GM23338 (cell line): ENCODE measurements at regions not wholly inside any gene's neighbourhood (a gene's known extent, or its start where the extent isn't known, plus 50 kb on each side); places are given as distances from the start of the nearest gene placed in this dataset.

Experiments used
- ATAC-seq: fragments of 200-7000 bp; cut with Tn5 transposase; 3 replicates; pipeline ENCODE4 v1.9.1; 2020
- DNase-seq: peaks from one replicate; pipeline ENCODE4 v3.0.0-alpha.2; 2015; ENCODE audit warnings: low spot score
- H2AFZ ChIP-seq: fragments of 200-600 bp; sonication (generic); 2 replicates; pipeline ENCODE4 v1.8.0; 2016; ENCODE audit warnings: antibody characterized with exemption, mild to moderate bottlenecking, moderate library complexity
- H3F3A ChIP-seq: fragments of 200-600 bp; sonication (generic); replicated peaks from 2 replicates; pipeline ENCODE4 v1.8.0; 2017; ENCODE audit warnings: antibody characterized with exemption, mixed run types, low read depth
- H3K27ac ChIP-seq: fragments of 200-600 bp; sonication (generic); 2 replicates; pipeline ENCODE4 v1.6.1; 2016; ENCODE audit warnings: low read depth
- H3K27me3 ChIP-seq: fragments of 200-600 bp; sonication (generic); 2 replicates; pipeline ENCODE4 v1.8.0; 2016; ENCODE audit warnings: mild to moderate bottlenecking, mixed run types, moderate library complexity; ENCODE audit not compliant: insufficient read depth
- H3K36me3 ChIP-seq: fragments of 200-600 bp; sonication (generic); 2 replicates; pipeline ENCODE4 v1.8.0; 2016; ENCODE audit warnings: mild to moderate bottlenecking; ENCODE audit not compliant: insufficient read depth
- H3K4me1 ChIP-seq: fragments of 200-600 bp; sonication (generic); 2 replicates; pipeline ENCODE4 v1.8.0; 2016; ENCODE audit warnings: mild to moderate bottlenecking, moderate library complexity; ENCODE audit not compliant: insufficient read depth
- H3K4me2 ChIP-seq: fragments of 200-600 bp; sonication (generic); 2 replicates; pipeline ENCODE4 v1.7.1; 2017; ENCODE audit warnings: mixed run types
- H3K4me3 ChIP-seq: fragments of 200-600 bp; sonication (generic); 2 replicates; pipeline ENCODE4 v1.6.1; 2016; ENCODE audit warnings: mixed run types
- H3K79me2 ChIP-seq: fragments of 200-600 bp; sonication (generic); replicated peaks from 2 replicates; pipeline ENCODE4 v1.8.0; 2017; ENCODE audit warnings: mild to moderate bottlenecking; ENCODE audit not compliant: insufficient read depth
- H3K9me2 ChIP-seq: fragments of 200-600 bp; sonication (generic); 2 replicates; pipeline ENCODE4 v1.8.0; 2017; ENCODE audit not compliant: insufficient read depth
- H4K20me1 ChIP-seq: fragments of 200-600 bp; sonication (generic); replicated peaks from 2 replicates; pipeline ENCODE4 v1.8.0; 2017; ENCODE audit warnings: mild to moderate bottlenecking; ENCODE audit not compliant: insufficient read depth
- H3K27ac Mint-ChIP-seq: 2 replicates; pipeline ENCODE4 v1.8.0; 2020; ENCODE audit warnings: inconsistent platforms, mild to moderate bottlenecking, moderate library complexity, mixed read lengths
- H3K27me3 Mint-ChIP-seq: 3 replicates; pipeline ENCODE4 v1.8.0; 2022; ENCODE audit warnings: low read depth, mild to moderate bottlenecking, moderate library complexity, mixed read lengths, inconsistent platforms; ENCODE audit not compliant: insufficient read depth, poor library complexity
- H3K36me3 Mint-ChIP-seq: 3 replicates; pipeline ENCODE4 v1.8.0; 2021; ENCODE audit warnings: low read depth, mild to moderate bottlenecking, inconsistent platforms, moderate library complexity, mixed read lengths
- H3K4me1 Mint-ChIP-seq: 3 replicates; pipeline ENCODE4 v1.8.0; 2020; ENCODE audit warnings: mild to moderate bottlenecking, inconsistent platforms, mixed read lengths
- H3K4me3 Mint-ChIP-seq: 3 replicates; pipeline ENCODE4 v1.8.0; 2021; ENCODE audit warnings: moderate library complexity, mild to moderate bottlenecking, inconsistent platforms, mixed read lengths
- H3K9me3 Mint-ChIP-seq: 3 replicates; pipeline ENCODE4 v1.8.0; 2020; ENCODE audit warnings: moderate library complexity, mild to moderate bottlenecking, inconsistent platforms, mixed read lengths
- CREB1 ChIP-seq: fragments of 250-450 bp; sonication (Bioruptor Pico); IDR thresholded peaks from 2 replicates; pipeline ENCODE4 v1.5.0; 2020; ENCODE audit warnings: low read depth, mild to moderate bottlenecking, moderate library complexity
- CTCF ChIP-seq, 2 experiments: fragments of 200-600 bp in 1 of 2; sonication (generic) in 1 of 2; conservative IDR thresholded peaks; 2 replicates each; pipeline versions ENCODE4 v1.5.1 to v1.6.1; 2016 to 2017; ENCODE audit warnings: antibody characterized with exemption in 2 of 2, low read depth in 2 of 2, mild to moderate bottlenecking in 2 of 2, moderate library complexity in 1 of 2
- EZH2 ChIP-seq: fragments of 200-600 bp; sonication (generic); IDR thresholded peaks from one replicate; pipeline ENCODE4 v1.8.0; 2017; ENCODE audit warnings: antibody characterized with exemption, mild to moderate bottlenecking, low read depth; ENCODE audit not compliant: unreplicated experiment
- EZH2phosphoT487 ChIP-seq: fragments of 200-600 bp; sonication (generic); IDR thresholded peaks from one replicate; pipeline ENCODE4 v1.8.1; 2018; ENCODE audit warnings: antibody characterized with exemption; ENCODE audit not compliant: unreplicated experiment
- JUNB ChIP-seq: IDR thresholded peaks from one replicate; pipeline ENCODE4 v1.6.1; 2016; ENCODE audit warnings: antibody characterized with exemption; ENCODE audit not compliant: unreplicated experiment
- NANOG ChIP-seq: IDR thresholded peaks from 2 replicates; pipeline ENCODE4 v1.6.1; 2016; ENCODE audit warnings: antibody characterized with exemption, borderline replicate concordance
- POLR2AphosphoS5 ChIP-seq: IDR thresholded peaks from 2 replicates; pipeline ENCODE4 v1.6.1; 2016; ENCODE audit warnings: antibody characterized with exemption, low read depth
- STAT1 ChIP-seq: IDR thresholded peaks from one replicate; pipeline ENCODE4 v1.6.1; 2016; ENCODE audit warnings: antibody characterized with exemption; ENCODE audit not compliant: unreplicated experiment
- ZNF114 ChIP-seq: fragments of 250-450 bp; sonication (Bioruptor Pico); IDR thresholded peaks from 2 replicates; pipeline ENCODE4 v1.5.0; 2020; ENCODE audit warnings: mild to moderate bottlenecking, moderate library complexity
- ZNF331 ChIP-seq: fragments of 250-450 bp; sonication (Bioruptor Pico); IDR thresholded peaks from 2 replicates; pipeline ENCODE4 v1.5.0; 2020; ENCODE audit warnings: low read depth, mild to moderate bottlenecking, moderate library complexity
- ZNF462 ChIP-seq: fragments of 250-450 bp; sonication (Bioruptor Pico); IDR thresholded peaks from 2 replicates; pipeline ENCODE4 v1.5.0; 2020; ENCODE audit warnings: mild to moderate bottlenecking, moderate library complexity
- TF ChIP-seq, protein P1 (sequence below): IDR thresholded peaks from one replicate; pipeline ENCODE4 v1.6.1; 2018; ENCODE audit warnings: antibody characterized with exemption; ENCODE audit not compliant: unreplicated experiment

DNA sequence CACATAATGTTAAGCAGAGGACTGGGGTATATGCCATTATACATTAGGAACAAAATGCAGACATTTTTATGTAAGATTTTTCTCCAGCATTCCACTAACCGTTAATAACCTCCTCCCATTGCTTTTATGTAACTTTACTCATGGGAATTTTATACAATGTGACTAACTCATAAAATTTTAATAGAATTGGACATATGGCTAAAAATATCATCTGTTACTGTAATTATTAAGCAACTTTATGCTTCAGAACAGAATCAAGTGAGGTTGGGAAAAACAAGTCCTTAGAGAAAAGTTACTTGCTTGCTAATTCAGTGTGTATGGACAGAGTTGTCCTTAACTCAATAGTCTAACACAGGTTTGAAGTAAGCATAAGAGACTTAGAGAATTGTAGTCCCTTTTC is 54.8 kb upstream of the PCSK1 start (continued):
- no peak for TF ChIP-seq EZH2phosphoT487
- TF ChIP-seq CTCF (conservative IDR thresholded peaks at IDR 0.05; ENCODE audit: low read depth in 2 of 2): no peak
- no peak for TF ChIP-seq ZNF331 (CRISPR knock-in tag)
- TF ChIP-seq NANOG: no peak
- TF ChIP-seq JUNB: no peak
- TF ChIP-seq ZNF114 (CRISPR knock-in tag): no peak

- no peak overlapping the region for H3K4me3 Mint-ChIP-seq
- H3K4me1 Mint-ChIP-seq: no peaks in the 10 kb centered on the region
- DNase-seq (no peak), ATAC-seq (no peak)
- Histone ChIP-seq H3K4me2 (no peak overlapping the region), H3F3A (no peaks in the 10 kb centered on the region), H3K9me2 (no peaks in the 10 kb centered on the region), H3K4me3 (no peak overlapping the region), H3K79me2 (no peaks in the 10 kb centered on the region), H3K4me1 (no peaks in the 10 kb centered on the region), H4K20me1 (no peaks in the 10 kb centered on the region), H3K27ac (no peak overlapping the region), H3K36me3 (no peaks in the 10 kb centered on the region), H2AFZ (no peak overlapping the region), H3K27me3 (no peaks in the 10 kb centered on the region)
- H3K27me3 Mint-ChIP-seq: peaks cover 2% of the 10 kb centered on the region
- no peaks in the 10 kb centered on the region for H3K36me3 Mint-ChIP-seq
- TF ChIP-seq ZNF114 (CRISPR knock-in tag) (no peak), STAT1 (no peak), ZNF462 (no peak), EZH2 (no peak), CTCF (conservative IDR thresholded peaks at IDR 0.05; ENCODE audit: low read depth in 2 of 2) (no peak), POLR2AphosphoS5 (no peak), JUNB (no peak), CREB1 (CRISPR knock-in tag) (no peak), ZNF331 (CRISPR knock-in tag) (no peak), NANOG (no peak)
- TF ChIP-seq, protein P1, sequence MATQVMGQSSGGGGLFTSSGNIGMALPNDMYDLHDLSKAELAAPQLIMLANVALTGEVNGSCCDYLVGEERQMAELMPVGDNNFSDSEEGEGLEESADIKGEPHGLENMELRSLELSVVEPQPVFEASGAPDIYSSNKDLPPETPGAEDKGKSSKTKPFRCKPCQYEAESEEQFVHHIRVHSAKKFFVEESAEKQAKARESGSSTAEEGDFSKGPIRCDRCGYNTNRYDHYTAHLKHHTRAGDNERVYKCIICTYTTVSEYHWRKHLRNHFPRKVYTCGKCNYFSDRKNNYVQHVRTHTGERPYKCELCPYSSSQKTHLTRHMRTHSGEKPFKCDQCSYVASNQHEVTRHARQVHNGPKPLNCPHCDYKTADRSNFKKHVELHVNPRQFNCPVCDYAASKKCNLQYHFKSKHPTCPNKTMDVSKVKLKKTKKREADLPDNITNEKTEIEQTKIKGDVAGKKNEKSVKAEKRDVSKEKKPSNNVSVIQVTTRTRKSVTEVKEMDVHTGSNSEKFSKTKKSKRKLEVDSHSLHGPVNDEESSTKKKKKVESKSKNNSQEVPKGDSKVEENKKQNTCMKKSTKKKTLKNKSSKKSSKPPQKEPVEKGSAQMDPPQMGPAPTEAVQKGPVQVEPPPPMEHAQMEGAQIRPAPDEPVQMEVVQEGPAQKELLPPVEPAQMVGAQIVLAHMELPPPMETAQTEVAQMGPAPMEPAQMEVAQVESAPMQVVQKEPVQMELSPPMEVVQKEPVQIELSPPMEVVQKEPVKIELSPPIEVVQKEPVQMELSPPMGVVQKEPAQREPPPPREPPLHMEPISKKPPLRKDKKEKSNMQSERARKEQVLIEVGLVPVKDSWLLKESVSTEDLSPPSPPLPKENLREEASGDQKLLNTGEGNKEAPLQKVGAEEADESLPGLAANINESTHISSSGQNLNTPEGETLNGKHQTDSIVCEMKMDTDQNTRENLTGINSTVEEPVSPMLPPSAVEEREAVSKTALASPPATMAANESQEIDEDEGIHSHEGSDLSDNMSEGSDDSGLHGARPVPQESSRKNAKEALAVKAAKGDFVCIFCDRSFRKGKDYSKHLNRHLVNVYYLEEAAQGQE: no peak
- H3K9me3 Mint-ChIP-seq: no peaks in the 10 kb centered on the region
- no peak overlapping the region for H3K27ac Mint-ChIP-seq
Observed at GRCh38 chr5:96489532-96489931, 56.5 kb upstream of the PCSK1 start.
